ENCODE measurements at regions not wholly inside any gene's neighbourhood (a gene's known extent, or its start where the extent isn't known, plus 50 kb on each side); places are given as distances from the start of the nearest gene placed in this dataset.

DNA sequence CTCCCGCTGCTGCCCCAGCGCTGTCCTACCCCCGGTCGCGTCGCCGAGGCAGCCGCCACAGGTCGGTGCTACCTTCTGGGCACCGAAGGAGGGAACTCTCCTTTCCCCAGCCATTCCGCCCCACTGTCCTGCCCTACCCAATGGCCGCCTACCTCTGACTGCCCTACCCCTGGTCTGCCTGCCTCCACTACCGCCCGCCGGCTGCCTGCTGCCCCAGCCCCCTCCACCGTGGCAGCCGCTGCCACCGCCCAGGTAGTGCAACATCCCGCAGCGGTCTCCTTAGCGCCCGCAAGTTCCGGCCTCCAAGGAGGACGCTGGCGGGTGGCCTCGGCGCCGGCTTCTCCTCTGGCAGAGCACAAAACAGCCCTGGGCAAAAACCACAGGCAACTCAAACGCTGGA is 1303.1 kb downstream of the UQCRFS1 start:
- peaks cover 0 to 31% (median 9%) of the 10 kb centered on the region in 8 donors for H3K9me3 ChIP-seq
- H3K27ac ChIP-seq, result no peak overlapping the region
- TF ChIP-seq POLR2AphosphoS5 (IDR thresholded peaks at IDR 0.05) (no peak), CTCF (IDR thresholded peaks at IDR 0.05 in 8 of 11, conservative IDR thresholded peaks at IDR 0.05 in 3 of 11) (no peak), POLR2A (IDR thresholded peaks at IDR 0.05) (no peak)
- H3K27me3 ChIP-seq (replicated peaks in 1 of 7), result no peaks in the 10 kb centered on the region
- DNase-seq, result no peak
- 88 to 95% (median 93%) methylated on average over 19 to 29 of the region's 29 CpGs for WGBS, 5 donors
- no peaks in the 10 kb centered on the region for H3K36me3 ChIP-seq
- H3K4me3 ChIP-seq, result no peak overlapping the region
- intact Hi-C loops (cut with DNase I; ENCODE audit: low total_unique reads), result no loop called here
- H3K4me1 ChIP-seq, result no peaks in the 10 kb centered on the region

GRCh38 chr19:27909185-27909840 is 1303.6 kb downstream of the UQCRFS1 start:
- Histone ChIP-seq H3K36me3 (no peaks in the 10 kb centered on the region), H3K4me1 (no peaks in the 10 kb centered on the region), H3K27ac (no peak overlapping the region), H3K4me3 (no peak overlapping the region), H3K27me3 (replicated peaks in 1 of 7) (no peaks in the 10 kb centered on the region), H3K9me3 (peaks cover 0 to 31% (median 9%) of the 10 kb centered on the region in 8 donors)
- DNase-seq, result no peak
- no peak for TF ChIP-seq CTCF (IDR thresholded peaks at IDR 0.05 in 8 of 11, conservative IDR thresholded peaks at IDR 0.05 in 3 of 11)
- TF ChIP-seq POLR2AphosphoS5 (IDR thresholded peaks at IDR 0.05), result no peak
- no peak for TF ChIP-seq POLR2A (IDR thresholded peaks at IDR 0.05)
- intact Hi-C loops (cut with DNase I; ENCODE audit: low total_unique reads), result no loop called here
- WGBS, 5 donors, result 84 to 91% (median 86%) methylated on average over 24 to 40 of the region's 40 CpGs

GRCh38 chr19:27906081-27906480 is 1306.9 kb downstream of the UQCRFS1 start:
- Histone ChIP-seq H3K36me3 (no peaks in the 10 kb centered on the region), H3K4me3 (no peak overlapping the region), H3K9me3 (peaks cover 0 to 23% (median 9%) of the 10 kb centered on the region in 8 donors), H3K27me3 (replicated peaks in 1 of 7) (no peaks in the 10 kb centered on the region), H3K4me1 (no peaks in the 10 kb centered on the region), H3K27ac (no peak overlapping the region)
- intact Hi-C loops (cut with DNase I; ENCODE audit: low total_unique reads), result no loop called here
- 74 to 83% (median 79%) methylated on average over 4 of the region's 4 CpGs for WGBS, 5 donors
- no peak for DNase-seq
- TF ChIP-seq POLR2A (IDR thresholded peaks at IDR 0.05) (no peak), CTCF (IDR thresholded peaks at IDR 0.05 in 8 of 11, conservative IDR thresholded peaks at IDR 0.05 in 3 of 11) (no peak), POLR2AphosphoS5 (IDR thresholded peaks at IDR 0.05) (no peak)

DNA sequence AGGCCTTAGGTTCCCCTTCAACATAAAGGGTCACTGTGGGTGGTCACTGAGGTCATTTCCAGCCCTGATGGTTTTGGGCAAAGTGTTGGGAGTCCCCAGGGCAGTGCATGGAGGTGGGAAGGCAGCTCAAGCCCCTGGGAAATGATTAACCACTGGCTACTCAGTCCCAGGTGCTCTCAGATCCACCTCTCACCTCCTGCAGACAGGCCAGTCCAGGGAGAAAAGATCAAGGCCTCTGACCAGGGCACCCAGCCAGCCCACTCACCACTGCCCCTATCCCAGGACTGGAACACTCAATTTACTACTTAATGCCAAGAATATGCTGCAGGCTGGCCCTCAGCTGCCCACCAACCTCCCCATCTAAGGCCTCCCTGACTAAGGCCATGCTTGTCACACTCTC is 1307.9 kb downstream of the UQCRFS1 start:
- no peak for TF ChIP-seq POLR2AphosphoS5 (IDR thresholded peaks at IDR 0.05)
- no peak for TF ChIP-seq CTCF (IDR thresholded peaks at IDR 0.05 in 8 of 11, conservative IDR thresholded peaks at IDR 0.05 in 3 of 11)
- no peak for TF ChIP-seq POLR2A (IDR thresholded peaks at IDR 0.05)
- no peak for DNase-seq
- Histone ChIP-seq H3K4me1 (no peaks in the 10 kb centered on the region), H3K9me3 (peaks cover 0 to 13% (median 7%) of the 10 kb centered on the region in 8 donors), H3K27me3 (replicated peaks in 1 of 7) (no peaks in the 10 kb centered on the region), H3K4me3 (no peak overlapping the region), H3K36me3 (no peaks in the 10 kb centered on the region), H3K27ac (no peak overlapping the region)
- intact Hi-C loops (cut with DNase I; ENCODE audit: low total_unique reads), result no loop called here

Measured in spleen (tissue), 11 donors.